HTR-8/SVneo (cell line): ENCODE measurements at regions not wholly inside any gene's neighbourhood (a gene's known extent, or its start where the extent isn't known, plus 50 kb on each side); places are given as distances from the start of the nearest gene placed in this dataset.
A peak's percentile ranks its signal among the peaks of the same experiment; 100 is the strongest.

Experiments
- DNase-seq: peaks from one replicate; pipeline ENCODE4 v3.0.0; 2011; ENCODE audit warnings: low spot score, mixed read lengths; ENCODE audit not compliant: insufficient read length
- FAIRE-seq: peaks from 2 replicates; lab custom pipeline; 2011; peaks lifted over from hg19 to GRCh38; lab: Jason Lieb, UNC

- peak; percentile 83 for FAIRE-seq
- DNase-seq = no peak
Measured at GRCh38 chr20:60300374-60300773, 342.2 kb downstream of the CDH26 start.

- FAIRE-seq (peak; percentile 60), DNase-seq (no peak)
Measured at GRCh38 chr20:60302875-60303274, 344.7 kb downstream of the CDH26 start.

GRCh38 chr20:60304026-60304590, 345.9 kb downstream of the CDH26 start:
- peak; percentile 4 for FAIRE-seq
- DNase-seq = no peak

GRCh38 chr20:60304931-60305330, 346.7 kb downstream of the CDH26 start:
- FAIRE-seq = no peak

GRCh38 chr20:60306105-60306504, 347.9 kb downstream of the CDH26 start:
- DNase-seq = no peak
- no peak for FAIRE-seq

More at GRCh38 chr20:60304931-60305330, 346.7 kb downstream of the CDH26 start:
- no peak for DNase-seq

GRCh38 chr20:60306551-60306950, 348.3 kb downstream of the CDH26 start:
- no peak for DNase-seq
- FAIRE-seq = no peak

- FAIRE-seq (no peak), DNase-seq (no peak)
Measured at GRCh38 chr20:60310560-60311349, 352.5 kb downstream of the CDH26 start.

- FAIRE-seq (no peak), DNase-seq (no peak)
Measured at GRCh38 chr20:60313191-60313590, 355.0 kb downstream of the CDH26 start.

- FAIRE-seq = no peak
- no peak for DNase-seq
Measured at GRCh38 chr20:60313614-60314013, 355.4 kb downstream of the CDH26 start.

- no peak for FAIRE-seq
- no peak for DNase-seq
Measured at GRCh38 chr20:60314727-60315126, 356.5 kb downstream of the CDH26 start.

GRCh38 chr20:60316476-60317158, 358.4 kb downstream of the CDH26 start:
- FAIRE-seq (peak; percentile 13), DNase-seq (no peak)

- no peak for DNase-seq
- FAIRE-seq = peak; percentile 58
Measured at GRCh38 chr20:60317401-60317800, 359.2 kb downstream of the CDH26 start.

- DNase-seq (no peak), FAIRE-seq (peak; percentile 28)
Measured at GRCh38 chr20:60321601-60322000, 363.4 kb downstream of the CDH26 start.

- DNase-seq (no peak), FAIRE-seq (no peak)
Measured at GRCh38 chr20:60326821-60327220, 368.6 kb downstream of the CDH26 start.

GRCh38 chr20:60327971-60328660, 369.9 kb downstream of the CDH26 start:
- DNase-seq = no peak
- FAIRE-seq = peak; percentile 89

- no peak for FAIRE-seq
Measured at GRCh38 chr20:60330461-60330860, 372.2 kb downstream of the CDH26 start.

GRCh38 chr20:60331688-60332300, 373.6 kb downstream of the CDH26 start:
- DNase-seq (no peak), FAIRE-seq (peak; percentile 66)

More at GRCh38 chr20:60330461-60330860, 372.2 kb downstream of the CDH26 start:
- no peak for DNase-seq

- no peak for DNase-seq
- no peak for FAIRE-seq
Measured at GRCh38 chr20:60332523-60332922, 374.3 kb downstream of the CDH26 start.

GRCh38 chr20:60334911-60335310, 376.7 kb downstream of the CDH26 start:
- DNase-seq (no peak), FAIRE-seq (no peak)

GRCh38 chr20:60338556-60338955, 380.3 kb downstream of the CDH26 start:
- DNase-seq = no peak
- FAIRE-seq = peak; percentile 54
